ENCODE measurements at regions not wholly inside any gene's neighbourhood (a gene's known extent, or its start where the extent isn't known, plus 50 kb on each side); places are given as distances from the start of the nearest gene placed in this dataset.

GRCh38 chr4:142960126-142960525 lies 114.0 kb upstream of the INPP4B start:
- TF ChIP-seq CTCF (IDR thresholded peaks at IDR 0.05) (no peak), POLR2A (IDR thresholded peaks at IDR 0.05) (no peak)
